DMS114 treated with DMSO at 0.1 percent for 48 hours (cell line): ENCODE measurements at regions not wholly inside any gene's neighbourhood (a gene's known extent, or its start where the extent isn't known, plus 50 kb on each side); places are given as distances from the start of the nearest gene placed in this dataset.

Source experiments
- DNase-seq: peaks from one replicate; lab custom pipeline; 2025; ENCODE audit not compliant: unreplicated experiment; lab: John Stamatoyannopoulos, UW

DNA sequence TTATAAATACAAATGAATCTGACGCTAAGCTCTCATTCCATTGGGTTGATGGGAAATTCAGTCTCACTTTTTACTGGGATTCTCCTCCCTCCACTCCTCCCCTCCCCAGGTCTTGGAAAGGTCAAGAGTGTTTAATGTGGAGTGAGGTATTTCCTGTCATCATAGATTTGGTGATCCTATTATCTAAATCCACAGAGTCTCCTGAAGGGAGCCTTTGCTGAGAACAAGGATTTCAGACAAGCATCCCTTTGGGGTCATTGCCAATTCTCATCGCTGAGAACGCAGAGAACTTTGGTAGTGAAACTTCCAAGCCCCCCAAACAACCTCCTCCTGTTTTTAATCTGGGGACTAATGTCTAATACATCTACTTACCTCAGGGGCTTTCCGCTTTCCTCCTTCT lies 297.9 kb downstream of the OTOL1 start:
- no peak for DNase-seq

DNA sequence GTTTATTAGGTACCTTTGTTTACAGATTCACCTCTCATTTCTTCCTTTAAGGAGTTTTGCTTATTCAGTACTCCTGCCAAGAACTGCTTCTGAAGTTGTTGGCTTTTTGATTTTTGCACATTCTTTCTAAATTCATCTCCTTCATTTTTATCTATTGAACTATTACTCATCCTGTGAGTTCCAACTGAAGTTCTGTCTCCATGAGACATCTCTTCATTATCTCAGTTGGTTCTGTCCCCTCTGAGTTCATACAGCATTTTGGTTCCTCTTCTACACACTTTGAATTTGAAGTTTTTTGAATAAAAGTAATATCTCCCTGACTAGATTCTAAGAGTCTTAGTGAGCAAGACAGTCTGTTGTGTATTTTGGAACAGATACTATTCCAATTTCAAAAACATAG lies 299.7 kb downstream of the OTOL1 start:
- DNase-seq = no peak

DNA sequence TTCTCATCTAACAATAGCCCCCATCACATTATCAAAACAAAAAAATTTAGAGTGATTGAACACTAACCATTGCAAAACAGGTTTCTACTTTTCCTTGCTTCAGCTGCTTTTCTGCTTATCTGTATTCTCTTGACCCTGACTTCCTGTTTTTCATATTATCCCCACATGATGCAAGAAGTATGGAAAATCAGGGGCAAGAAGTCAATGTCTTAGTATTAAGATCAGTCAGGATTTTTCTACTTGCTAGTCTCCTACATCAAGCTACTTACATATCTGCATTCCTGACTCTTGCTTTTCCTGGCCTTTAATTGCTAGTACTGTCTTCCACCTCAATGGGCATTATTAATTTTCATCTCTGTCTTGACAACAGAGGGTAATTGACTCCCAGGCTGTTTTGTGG lies 300.2 kb downstream of the OTOL1 start:
- no peak for DNase-seq

DNA sequence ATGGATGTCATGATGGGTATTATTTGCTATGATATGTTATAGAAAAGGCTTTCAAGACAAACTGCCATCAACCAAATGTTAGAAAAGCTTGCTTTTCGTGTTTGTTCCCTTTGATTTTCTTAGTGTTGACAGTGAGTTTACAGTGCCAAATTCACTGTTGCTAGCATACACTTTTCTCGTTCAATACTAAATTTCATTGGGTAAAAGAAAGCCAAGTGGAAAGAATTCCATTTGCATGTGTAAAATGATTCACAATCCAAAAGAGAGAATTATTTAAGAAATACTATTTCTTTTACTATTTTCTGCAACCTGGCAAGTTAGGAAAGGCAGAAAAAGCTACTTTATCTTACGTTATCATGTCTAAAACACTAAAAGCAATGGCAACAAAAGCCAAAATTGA lies 301.4 kb downstream of the OTOL1 start:
- DNase-seq = no peak

DNA sequence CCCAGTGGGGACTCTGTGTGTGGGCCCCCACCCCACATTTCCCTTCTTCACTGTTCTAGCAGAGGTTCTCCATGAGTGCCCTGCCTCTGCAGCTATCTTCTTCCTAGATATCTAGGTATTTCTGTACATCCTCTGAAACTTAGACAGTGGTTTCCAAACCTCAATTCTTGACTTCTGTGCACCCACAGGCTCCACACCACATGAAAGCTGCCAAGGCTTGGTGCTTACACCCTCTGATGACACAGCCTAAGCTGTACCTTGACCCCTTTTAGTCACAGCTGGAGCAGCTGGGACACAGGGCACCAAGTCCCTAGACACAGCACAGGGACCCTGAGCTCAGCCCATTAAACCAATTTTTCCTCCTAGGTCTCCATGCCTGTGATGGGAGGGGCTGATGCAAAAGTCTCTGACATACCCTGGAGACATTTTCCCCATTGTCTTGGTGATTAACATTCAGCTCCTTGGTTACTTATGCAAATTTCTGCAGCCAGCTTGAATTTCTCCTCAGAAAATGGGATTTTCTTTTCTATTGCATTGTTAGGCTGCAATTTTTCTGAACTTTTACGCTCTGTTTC lies 304.5 kb downstream of the OTOL1 start:
- no peak for DNase-seq

DNA sequence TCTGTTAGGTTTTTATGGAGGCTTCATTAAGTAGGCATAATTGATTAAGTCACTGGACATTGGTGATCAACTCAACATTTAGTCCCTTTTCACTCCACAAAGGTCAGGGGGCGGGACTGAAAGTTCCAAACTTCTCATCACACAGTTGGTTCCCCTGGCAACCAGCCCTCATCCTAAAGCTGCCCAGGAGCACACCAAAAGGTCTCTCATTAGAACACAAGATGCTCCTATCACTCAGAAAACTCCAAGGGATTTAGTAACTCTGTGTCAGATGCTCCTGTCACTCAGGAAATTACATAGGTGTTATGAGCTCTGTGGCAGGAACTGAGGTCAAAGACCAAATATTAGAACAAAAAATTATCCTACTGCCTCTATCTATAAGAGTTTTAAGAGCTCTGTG lies 321.5 kb downstream of the OTOL1 start:
- no peak for DNase-seq

DNA sequence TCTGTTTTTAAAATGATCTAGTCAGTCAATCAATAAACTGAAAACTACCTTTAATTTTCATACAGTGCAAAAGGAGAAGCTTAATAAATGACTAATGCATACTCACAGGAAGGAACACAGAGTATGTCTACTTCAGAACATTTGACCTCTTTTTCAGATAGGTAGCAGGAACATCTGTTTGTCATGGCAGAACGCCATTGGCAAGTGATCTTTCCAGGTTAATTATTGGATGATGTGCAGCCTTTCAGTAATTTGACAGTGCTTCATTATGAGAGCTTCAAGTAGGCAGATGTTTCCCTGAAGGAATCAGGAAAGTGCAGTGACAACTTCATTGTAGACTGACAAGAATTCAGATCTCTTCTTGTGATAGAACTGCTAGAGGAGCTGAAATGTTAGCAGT lies 325.0 kb downstream of the OTOL1 start:
- DNase-seq = no peak

DNA sequence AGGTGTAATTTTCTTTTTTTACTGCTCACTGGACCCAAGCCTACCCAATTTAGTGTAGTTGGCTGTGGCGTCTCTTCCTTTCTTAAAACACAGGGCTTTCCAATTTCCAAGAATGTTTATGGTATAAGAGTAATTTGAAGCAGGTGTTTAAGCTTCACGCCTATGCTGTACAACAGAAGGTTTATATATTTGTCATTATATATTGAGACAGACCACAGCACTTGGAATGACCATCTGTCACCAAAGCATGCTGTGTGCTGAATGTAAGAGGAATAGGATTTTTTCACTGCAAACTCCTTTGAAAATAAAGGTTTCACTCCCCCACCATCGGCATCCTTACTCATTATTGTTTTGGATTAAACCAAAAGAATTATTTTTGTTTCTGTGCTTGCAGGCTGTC lies 325.7 kb downstream of the OTOL1 start:
- DNase-seq = no peak

DNA sequence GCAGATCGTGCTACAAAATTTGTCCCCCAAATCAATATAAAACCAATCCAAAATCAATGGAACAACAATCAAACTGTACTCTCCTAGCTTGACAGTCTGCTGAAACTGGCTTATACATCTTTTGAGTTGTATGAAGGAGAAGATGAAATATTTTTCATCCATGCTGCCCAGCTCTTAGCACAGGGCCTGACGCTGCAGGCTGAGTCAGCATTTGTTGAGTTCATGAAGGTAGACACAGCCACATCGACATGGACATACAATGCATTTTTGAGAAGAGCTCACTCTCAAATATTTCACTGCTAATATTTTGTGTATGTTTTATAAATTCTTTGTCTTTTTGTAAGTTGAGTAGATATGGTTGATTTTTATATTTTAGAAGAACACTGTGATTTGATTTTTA lies 327.3 kb downstream of the OTOL1 start:
- no peak for DNase-seq

DNA sequence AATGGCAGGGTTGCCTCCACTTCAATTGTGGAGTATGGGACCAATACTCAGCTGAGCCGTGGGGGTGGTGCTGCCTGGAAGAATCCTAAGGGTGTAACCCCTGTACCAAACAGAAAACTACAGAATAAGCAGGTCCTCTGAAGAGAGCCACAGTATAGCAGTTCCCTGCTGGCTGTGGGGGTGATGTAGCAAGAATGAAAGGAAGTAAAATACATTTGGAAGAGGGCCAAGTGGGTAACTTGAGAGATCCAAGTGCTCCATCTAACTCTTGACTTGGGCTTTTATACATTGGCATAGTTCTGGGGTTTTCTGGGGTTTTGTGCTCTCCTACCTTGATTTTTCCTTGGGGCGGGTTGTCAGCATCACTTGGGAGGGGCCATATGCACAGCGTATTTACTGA lies 341.4 kb downstream of the OTOL1 start:
- no peak for DNase-seq

DNA sequence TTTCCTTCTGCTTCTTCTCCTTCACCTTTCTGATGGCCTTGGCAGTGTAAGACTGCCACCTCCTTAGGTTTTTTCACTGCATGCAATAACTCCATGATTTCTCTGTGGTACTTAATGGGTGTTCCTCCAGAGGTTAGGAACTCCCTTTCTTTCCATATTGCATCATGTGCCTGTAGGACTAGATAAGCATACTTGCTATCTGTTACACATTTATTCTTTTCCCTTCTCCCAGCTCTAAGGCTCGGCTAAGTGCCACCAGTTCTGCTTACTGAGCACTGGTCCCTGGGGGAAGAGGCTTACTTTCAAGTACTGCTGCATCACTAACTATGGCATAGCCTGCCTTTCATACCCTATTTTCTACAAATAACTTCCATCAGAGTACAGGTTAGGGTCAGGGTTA lies 351.8 kb downstream of the OTOL1 start:
- no peak for DNase-seq

DNA sequence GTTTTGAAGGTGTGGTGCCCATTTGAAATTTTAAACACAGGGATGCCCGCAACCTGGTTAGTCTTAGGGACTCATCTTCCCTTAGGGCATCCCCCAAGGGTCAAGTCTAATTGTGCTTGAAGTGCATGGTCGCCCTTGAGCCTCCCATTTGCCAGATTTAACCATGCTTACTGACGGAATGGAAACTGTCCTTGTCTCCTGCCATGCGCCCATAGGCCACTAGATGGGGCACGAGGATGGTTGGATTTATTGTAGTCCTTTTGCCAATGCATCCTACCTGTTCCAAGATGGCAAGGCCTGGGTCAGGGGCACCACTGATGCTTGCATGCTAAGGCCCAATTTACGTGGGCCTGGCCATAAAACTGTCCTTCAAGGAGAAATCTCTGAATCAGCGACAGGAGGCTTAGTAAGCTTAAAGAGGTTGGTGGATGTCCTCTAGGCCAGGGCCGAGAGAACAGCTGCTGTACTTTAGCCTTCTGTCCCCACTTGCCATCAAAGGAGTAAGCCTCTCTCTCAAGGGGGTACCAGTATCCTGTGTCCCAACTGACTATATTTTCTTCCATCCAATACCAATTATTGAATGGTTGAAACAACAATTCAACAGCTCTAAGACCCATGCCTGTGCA lies 355.4 kb downstream of the OTOL1 start:
- DNase-seq = peak; percentile 1

DNA sequence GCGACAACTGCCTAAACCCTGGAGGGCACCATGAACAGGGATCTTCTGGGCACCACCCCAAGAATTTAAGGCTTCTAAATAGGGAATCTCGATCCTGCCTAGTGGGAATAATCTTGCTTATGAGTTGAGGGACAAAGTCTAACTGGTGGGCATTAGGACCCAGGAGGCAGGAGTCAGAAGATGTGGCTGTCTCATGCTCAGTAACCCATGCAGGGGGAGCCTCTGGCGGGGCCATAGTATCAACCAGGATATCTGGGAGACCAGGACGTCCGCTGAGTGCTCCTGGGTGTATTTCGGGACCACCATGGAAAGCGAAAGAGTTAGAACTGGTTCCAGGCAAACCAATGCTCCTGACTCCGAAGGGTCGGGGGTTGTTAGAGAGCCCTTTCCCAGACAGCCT lies 356.1 kb downstream of the OTOL1 start:
- DNase-seq = no peak

DNA sequence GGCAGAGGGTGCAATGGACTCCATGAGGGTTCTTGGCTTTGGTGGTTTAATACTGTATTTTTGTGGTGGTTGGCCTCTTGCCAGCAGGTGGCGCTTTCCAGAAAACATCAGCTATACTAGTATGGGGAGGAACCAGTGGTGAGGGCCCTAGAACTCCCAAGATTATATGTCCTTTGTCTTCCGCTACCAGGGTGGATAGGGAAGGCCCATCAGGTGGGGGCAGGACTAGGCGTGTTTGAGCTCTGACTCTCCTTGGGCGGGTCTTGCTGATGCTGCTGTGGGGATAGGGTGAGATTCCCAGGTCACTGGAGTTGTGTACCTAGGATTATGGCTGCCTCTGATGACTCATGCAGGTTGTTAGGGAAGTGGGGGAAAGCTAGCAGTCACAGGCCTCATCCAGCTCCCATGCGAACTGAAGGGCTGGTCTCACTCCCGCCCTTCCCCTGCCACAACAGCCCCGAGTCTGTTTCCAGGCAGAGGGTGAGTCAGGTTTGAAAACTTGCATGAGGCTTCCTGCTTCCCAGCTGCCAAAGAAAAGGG lies 357.7 kb downstream of the OTOL1 start:
- no peak for DNase-seq

DNA sequence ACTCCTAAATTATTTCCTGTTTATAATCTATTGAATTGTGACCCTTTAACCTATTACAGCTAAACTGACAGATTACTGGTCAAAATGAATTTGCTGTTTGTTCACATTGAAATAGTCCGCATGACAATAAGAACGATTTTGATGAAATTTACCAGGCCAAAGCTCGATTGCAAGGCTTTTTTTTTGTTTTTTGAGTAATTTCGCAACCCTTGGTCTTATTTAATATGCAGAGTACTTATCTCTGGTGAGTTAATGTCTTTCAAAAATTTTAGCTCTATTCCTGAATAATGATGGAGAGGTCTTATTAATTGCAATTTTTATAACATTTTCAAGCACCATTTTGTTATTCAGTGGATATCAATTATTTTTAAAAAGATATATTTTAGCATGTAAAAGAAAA lies 362.4 kb downstream of the OTOL1 start:
- DNase-seq = no peak

DNA sequence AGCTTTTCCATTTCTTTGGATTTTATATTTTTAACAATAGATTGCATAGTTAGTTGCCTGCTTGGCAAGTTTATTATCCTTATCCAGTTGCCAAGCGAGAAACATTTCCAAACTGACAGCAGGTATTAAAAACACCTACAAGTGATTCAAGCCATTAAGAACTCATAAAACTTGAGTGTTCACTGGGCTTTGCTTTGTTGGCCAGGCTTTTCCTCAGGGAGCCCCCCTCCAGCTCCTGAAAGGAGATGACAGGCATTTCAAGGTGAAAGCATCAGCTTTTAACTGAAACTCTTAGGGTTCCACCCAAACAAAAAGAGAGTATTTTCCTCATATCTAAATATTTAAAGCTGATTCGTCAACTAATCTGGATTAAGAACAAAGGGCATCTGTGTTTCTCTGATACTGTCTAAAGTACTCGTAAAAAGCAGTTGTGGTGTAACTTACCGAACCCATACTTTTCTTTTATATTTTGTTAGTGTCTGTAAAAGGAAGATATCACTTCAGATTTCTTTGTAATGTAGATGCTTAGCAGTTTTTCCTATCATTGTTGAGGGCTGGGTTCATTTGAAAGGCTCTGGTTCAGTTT lies 363.4 kb downstream of the OTOL1 start:
- no peak for DNase-seq

DNA sequence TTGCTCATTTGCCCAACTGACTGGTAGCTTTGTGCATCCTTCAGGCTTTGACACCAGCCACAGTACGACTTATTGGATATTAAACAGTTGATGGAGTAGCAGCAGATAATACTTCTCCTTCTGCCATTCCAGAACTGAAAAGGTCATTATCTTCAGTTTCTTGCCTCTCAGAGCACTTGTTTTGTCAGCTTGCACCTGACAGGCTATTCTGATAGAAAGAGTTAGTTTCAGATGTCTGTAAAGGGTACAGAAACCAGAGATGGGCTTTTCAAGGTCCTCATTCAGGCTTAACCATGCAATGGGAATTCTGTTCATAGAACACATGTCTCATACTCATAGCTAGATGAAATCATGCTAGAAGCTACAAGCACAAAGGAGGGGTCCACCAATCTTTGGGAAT lies 367.2 kb downstream of the OTOL1 start:
- no peak for DNase-seq

DNA sequence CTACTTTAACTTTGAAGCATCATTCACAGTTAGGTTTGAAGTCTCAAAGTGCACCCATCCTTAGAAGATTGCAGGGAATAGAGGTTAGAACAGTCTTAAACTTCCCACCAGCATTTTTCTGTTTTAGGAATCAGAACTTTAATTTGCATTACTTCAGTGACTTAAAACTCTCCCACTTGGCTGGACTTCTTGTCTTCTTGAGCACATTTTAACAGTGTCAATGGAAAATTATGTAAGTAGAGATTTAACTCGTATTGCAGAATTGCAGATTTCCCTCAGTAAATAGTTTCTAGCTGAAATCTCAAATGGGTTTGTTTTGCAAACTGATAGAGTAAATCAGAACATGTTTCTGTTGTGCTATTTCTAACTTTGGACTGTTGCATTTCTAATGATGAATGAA lies 369.6 kb downstream of the OTOL1 start:
- DNase-seq = no peak

DNA sequence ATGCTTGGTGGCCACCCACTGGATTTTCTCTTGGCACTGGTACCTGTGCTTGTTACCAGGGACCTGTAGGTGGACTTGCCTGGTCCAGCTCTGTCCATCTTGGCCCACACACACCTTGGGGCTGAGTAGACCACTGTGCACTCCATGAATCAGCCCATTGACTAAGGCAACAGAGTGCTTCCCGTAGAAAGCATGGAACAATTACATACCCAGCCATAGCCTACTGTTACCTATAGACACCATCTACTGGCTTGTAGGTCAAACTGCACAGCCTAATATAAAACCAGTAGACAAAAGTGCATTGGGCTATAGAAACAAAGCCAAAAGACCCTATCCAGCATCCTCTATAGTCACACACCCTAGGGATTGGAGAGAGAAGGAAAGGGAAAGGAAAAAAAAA lies 378.9 kb downstream of the OTOL1 start:
- DNase-seq = no peak

DNA sequence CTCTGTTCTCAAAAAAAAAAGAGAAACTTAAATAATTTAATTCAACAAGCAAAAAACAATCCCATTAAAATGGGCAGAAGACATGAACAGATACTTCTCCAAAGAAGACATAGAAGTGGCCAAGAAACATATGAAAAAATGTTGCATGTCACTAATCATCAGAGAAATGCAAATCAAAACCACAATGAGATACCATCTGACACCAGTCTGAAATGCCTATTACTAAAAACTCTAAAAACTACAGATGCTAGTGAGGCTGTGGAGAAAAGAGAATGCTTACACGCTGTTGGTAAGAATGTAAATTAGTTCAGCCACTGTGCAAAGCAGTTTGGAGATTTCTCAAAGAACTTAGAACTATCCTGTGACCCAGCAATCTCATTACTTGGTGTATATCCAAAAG lies 382.9 kb downstream of the OTOL1 start:
- no peak for DNase-seq

DNA sequence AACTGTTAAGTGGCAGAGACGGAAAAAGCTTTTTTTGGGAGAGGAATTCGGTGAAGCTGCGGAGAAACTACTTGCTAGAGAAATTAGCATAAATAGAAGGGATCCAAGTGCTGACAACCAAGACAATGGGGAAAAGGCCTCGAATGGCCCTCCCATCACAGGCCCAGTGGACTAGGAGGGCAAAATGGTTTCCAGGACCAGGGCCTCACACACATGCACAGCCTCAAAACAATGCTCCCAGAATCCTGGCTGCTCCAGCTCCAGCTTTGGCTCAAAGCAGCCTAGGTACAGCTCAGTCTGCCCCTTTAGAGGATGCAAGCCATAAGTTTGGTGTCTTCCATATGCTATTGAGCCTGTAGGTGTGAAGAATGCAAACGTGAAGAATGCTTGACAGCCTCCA lies 388.2 kb downstream of the OTOL1 start:
- DNase-seq = no peak

DNA sequence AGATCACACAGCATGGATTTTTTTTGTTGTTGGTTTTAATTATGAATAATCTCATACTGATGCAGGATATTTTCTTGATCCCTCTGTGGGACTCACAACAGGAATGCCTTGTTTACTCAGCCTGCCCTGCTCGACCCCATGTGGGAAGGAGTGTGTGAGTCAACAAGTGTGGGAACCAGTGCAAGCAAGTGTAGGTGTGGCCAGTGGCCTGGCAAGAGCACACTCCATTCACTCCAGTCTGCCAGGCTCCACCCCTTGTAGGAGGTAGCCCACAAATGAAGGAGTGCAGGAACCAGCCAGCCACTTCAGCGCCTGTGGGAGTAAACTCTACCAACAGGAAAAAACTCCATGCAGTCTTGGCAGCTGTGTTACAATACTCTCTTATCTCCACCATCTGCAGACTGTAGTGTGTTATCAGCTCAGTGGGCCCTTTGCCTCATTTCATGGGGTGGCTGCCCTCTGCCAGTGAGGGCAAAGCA lies 393.6 kb downstream of the OTOL1 start:
- no peak for DNase-seq

DNA sequence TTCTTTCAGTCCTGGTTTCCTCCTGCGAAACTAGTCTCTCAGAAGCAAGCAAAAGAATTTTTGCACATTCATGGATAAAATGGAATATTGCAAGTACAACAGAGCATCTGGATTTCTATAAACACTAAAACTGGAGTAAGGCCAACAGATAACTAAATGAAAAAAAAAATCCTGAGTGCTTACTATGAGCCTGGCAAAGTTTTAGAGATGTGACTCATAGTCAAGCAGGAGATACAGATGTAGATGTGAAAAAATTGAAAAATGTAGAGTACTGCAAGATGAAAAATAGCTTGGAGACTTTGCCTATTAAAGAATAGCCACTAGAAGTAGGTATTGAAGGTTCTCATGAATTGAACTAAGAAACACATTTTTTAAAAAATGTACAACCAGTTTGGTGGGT lies 397.4 kb downstream of the OTOL1 start:
- no peak for DNase-seq
